ENCODE measurements at regions not wholly inside any gene's neighbourhood (a gene's known extent, or its start where the extent isn't known, plus 50 kb on each side); places are given as distances from the start of the nearest gene placed in this dataset.

GRCh38 chr11:13207665-13208594 lies 69.7 kb upstream of the BMAL1 start:
- Histone ChIP-seq H3K9me3 (ENCODE audit: insufficient read depth, low read depth, low read length) (no peaks in the 10 kb centered on the region), H3K4me2 (ENCODE audit: low read length) (peak overlapping the region; percentile 38), H3K27ac (ENCODE audit: low read depth, low read length) (peak overlapping the region; percentile 57), H3K4ac (ENCODE audit: low read depth, low read length) (peak overlapping the region; percentile 20), H4K8ac (ENCODE audit: low read depth, low read length) (peak overlapping the region; percentile 70), H3K36me3 (ENCODE audit: control insufficient read depth in 1 of 2, insufficient read depth in 2 of 2, low read length in 2 of 2) (no peaks in the 10 kb centered on the region), H3K79me2 (ENCODE audit: control insufficient read depth, insufficient read depth, low read length, poor library complexity) (no peaks in the 10 kb centered on the region), H3K4me1 (ENCODE audit: control insufficient read depth in 1 of 2, insufficient read depth in 2 of 2, low read length in 2 of 2) (peaks cover 7 to 14% of the 10 kb centered on the region in 2 experiments), H2AFZ (ENCODE audit: insufficient read depth, low read length, poor library complexity) (peak overlapping the region; percentile 4), H2BK120ac (ENCODE audit: insufficient read depth, low read length, poor library complexity) (peak overlapping the region; percentile 48), H3K79me1 (ENCODE audit: low read length) (peaks cover 7% of the 10 kb centered on the region), H4K91ac (ENCODE audit: low read depth, low read length) (peak overlapping the region; percentile 75), H3K4me3 (ENCODE audit: low read depth, low read length) (no peak overlapping the region), H2BK5ac (ENCODE audit: low read depth, low read length, poor library complexity) (peak overlapping the region; percentile 55), H2BK12ac (ENCODE audit: low read length) (peak overlapping the region; percentile 42), H4K12ac (ENCODE audit: low read depth, low read length) (no peak overlapping the region), H3K23ac (ENCODE audit: low read length) (no peak overlapping the region), H3K27me3 (ENCODE audit: insufficient read depth, low read length) (no peaks in the 10 kb centered on the region), H2AK5ac (ENCODE audit: low read length) (no peak overlapping the region), H3K18ac (ENCODE audit: low read length) (peak overlapping the region; percentile 28), H3K9ac (ENCODE audit: low read length) (no peak overlapping the region), H3K14ac (ENCODE audit: low read length) (peak overlapping the region; percentile 63)
- peak in 1 of 2 donors; percentile 80 for DNase-seq
- no CpG with 5 or more reads among the region's 16 CpGs for WGBS (ENCODE audit: extremely low coverage, insufficient coverage, insufficient read length)

GRCh38 chr11:13208921-13209320 lies 68.7 kb upstream of the BMAL1 start:
- Histone ChIP-seq H3K79me2 (ENCODE audit: control insufficient read depth, insufficient read depth, low read length, poor library complexity) (no peaks in the 10 kb centered on the region), H3K27ac (ENCODE audit: low read depth, low read length) (no peak overlapping the region), H3K9me3 (ENCODE audit: insufficient read depth, low read depth, low read length) (no peaks in the 10 kb centered on the region), H4K8ac (ENCODE audit: low read depth, low read length) (no peak overlapping the region), H3K4me3 (ENCODE audit: low read depth, low read length) (no peak overlapping the region), H4K91ac (ENCODE audit: low read depth, low read length) (peak overlapping the region; percentile 46), H3K9ac (ENCODE audit: low read length) (no peak overlapping the region), H3K4me2 (ENCODE audit: low read length) (no peak overlapping the region), H3K4me1 (ENCODE audit: control insufficient read depth in 1 of 2, insufficient read depth in 2 of 2, low read length in 2 of 2) (peaks cover 7 to 14% of the 10 kb centered on the region in 2 experiments), H2AFZ (ENCODE audit: insufficient read depth, low read length, poor library complexity) (no peak overlapping the region), H3K79me1 (ENCODE audit: low read length) (peaks cover 13% of the 10 kb centered on the region), H4K12ac (ENCODE audit: low read depth, low read length) (no peak overlapping the region), H3K4ac (ENCODE audit: low read depth, low read length) (no peak overlapping the region), H2BK5ac (ENCODE audit: low read depth, low read length, poor library complexity) (no peak overlapping the region), H2AK5ac (ENCODE audit: low read length) (no peak overlapping the region), H3K18ac (ENCODE audit: low read length) (peak overlapping the region; percentile 59), H2BK120ac (ENCODE audit: insufficient read depth, low read length, poor library complexity) (peak overlapping the region; percentile 59), H2BK12ac (ENCODE audit: low read length) (peak overlapping the region; percentile 88), H3K14ac (ENCODE audit: low read length) (no peak overlapping the region), H3K36me3 (ENCODE audit: control insufficient read depth in 1 of 2, insufficient read depth in 2 of 2, low read length in 2 of 2) (no peaks in the 10 kb centered on the region), H3K23ac (ENCODE audit: low read length) (no peak overlapping the region), H3K27me3 (ENCODE audit: insufficient read depth, low read length) (no peaks in the 10 kb centered on the region)
- no CpG with 5 or more reads among the region's 3 CpGs for WGBS (ENCODE audit: extremely low coverage, insufficient coverage, insufficient read length)
- DNase-seq: peak in 1 of 2 donors; percentile 61

GRCh38 chr11:13209379-13209778 lies 68.2 kb upstream of the BMAL1 start:
- no peak overlapping the region for H2AK5ac ChIP-seq (ENCODE audit: low read length)
- no peaks in the 10 kb centered on the region for H3K9me3 ChIP-seq (ENCODE audit: insufficient read depth, low read depth, low read length)
- no peaks in the 10 kb centered on the region for H3K36me3 ChIP-seq (ENCODE audit: control insufficient read depth in 1 of 2, insufficient read depth in 2 of 2, low read length in 2 of 2)
- H3K27me3 ChIP-seq (ENCODE audit: insufficient read depth, low read length): no peaks in the 10 kb centered on the region
- no peak overlapping the region for H3K4me2 ChIP-seq (ENCODE audit: low read length)
- H2BK5ac ChIP-seq (ENCODE audit: low read depth, low read length, poor library complexity): no peak overlapping the region
- H3K23ac ChIP-seq (ENCODE audit: low read length): no peak overlapping the region
- peaks cover 13% of the 10 kb centered on the region for H3K79me1 ChIP-seq (ENCODE audit: low read length)
- H3K18ac ChIP-seq (ENCODE audit: low read length): no peak overlapping the region
- no peak overlapping the region for H4K8ac ChIP-seq (ENCODE audit: low read depth, low read length)
- H2BK120ac ChIP-seq (ENCODE audit: insufficient read depth, low read length, poor library complexity): no peak overlapping the region
- H3K14ac ChIP-seq (ENCODE audit: low read length): no peak overlapping the region
- no peak for DNase-seq
- H3K9ac ChIP-seq (ENCODE audit: low read length): no peak overlapping the region
- H3K4me3 ChIP-seq (ENCODE audit: low read depth, low read length): no peak overlapping the region
- peaks cover under 1% of the 10 kb centered on the region for H3K79me2 ChIP-seq (ENCODE audit: control insufficient read depth, insufficient read depth, low read length, poor library complexity)
- no peak overlapping the region for H4K12ac ChIP-seq (ENCODE audit: low read depth, low read length)
- no peak overlapping the region for H4K91ac ChIP-seq (ENCODE audit: low read depth, low read length)
- no peak overlapping the region for H3K27ac ChIP-seq (ENCODE audit: low read depth, low read length)
- H2BK12ac ChIP-seq (ENCODE audit: low read length): no peak overlapping the region
- no peak overlapping the region for H3K4ac ChIP-seq (ENCODE audit: low read depth, low read length)
- no CpG with 5 or more reads among the region's 3 CpGs for WGBS (ENCODE audit: extremely low coverage, insufficient coverage, insufficient read length)
- H2AFZ ChIP-seq (ENCODE audit: insufficient read depth, low read length, poor library complexity): no peak overlapping the region
- peaks cover 7 to 14% of the 10 kb centered on the region in 2 experiments for H3K4me1 ChIP-seq (ENCODE audit: control insufficient read depth in 1 of 2, insufficient read depth in 2 of 2, low read length in 2 of 2)

- Histone ChIP-seq H3K18ac (ENCODE audit: low read length) (no peak overlapping the region), H3K9ac (ENCODE audit: low read length) (no peak overlapping the region), H4K91ac (ENCODE audit: low read depth, low read length) (no peak overlapping the region), H3K79me2 (ENCODE audit: control insufficient read depth, insufficient read depth, low read length, poor library complexity) (peaks cover 2% of the 10 kb centered on the region), H3K79me1 (ENCODE audit: low read length) (peaks cover 22% of the 10 kb centered on the region), H4K8ac (ENCODE audit: low read depth, low read length) (no peak overlapping the region), H3K9me3 (ENCODE audit: insufficient read depth, low read depth, low read length) (no peaks in the 10 kb centered on the region), H2AK5ac (ENCODE audit: low read length) (no peak overlapping the region), H2BK12ac (ENCODE audit: low read length) (no peak overlapping the region), H3K36me3 (ENCODE audit: control insufficient read depth in 1 of 2, insufficient read depth in 2 of 2, low read length in 2 of 2) (no peaks in the 10 kb centered on the region), H4K12ac (ENCODE audit: low read depth, low read length) (no peak overlapping the region), H2AFZ (ENCODE audit: insufficient read depth, low read length, poor library complexity) (no peak overlapping the region), H3K23ac (ENCODE audit: low read length) (no peak overlapping the region), H3K14ac (ENCODE audit: low read length) (no peak overlapping the region), H2BK120ac (ENCODE audit: insufficient read depth, low read length, poor library complexity) (no peak overlapping the region), H3K27me3 (ENCODE audit: insufficient read depth, low read length) (no peaks in the 10 kb centered on the region), H3K4me3 (ENCODE audit: low read depth, low read length) (no peak overlapping the region), H3K27ac (ENCODE audit: low read depth, low read length) (no peak overlapping the region), H3K4me2 (ENCODE audit: low read length) (no peak overlapping the region), H3K4me1 (ENCODE audit: control insufficient read depth in 1 of 2, insufficient read depth in 2 of 2, low read length in 2 of 2) (peaks cover 12 to 20% of the 10 kb centered on the region in 2 experiments), H2BK5ac (ENCODE audit: low read depth, low read length, poor library complexity) (no peak overlapping the region), H3K4ac (ENCODE audit: low read depth, low read length) (no peak overlapping the region)
- DNase-seq: peak; percentile 74 to 77
- no CpG with 5 or more reads among the region's 1 CpG for WGBS (ENCODE audit: extremely low coverage, insufficient coverage, insufficient read length)
These were observed 67.2 kb upstream of the BMAL1 start for GRCh38 chr11:13210424-13210823.
